SU-DHL-6 (cell line): ENCODE measurements at regions not wholly inside any gene's neighbourhood (a gene's known extent, or its start where the extent isn't known, plus 50 kb on each side); places are given as distances from the start of the nearest gene placed in this dataset.

Experiments used
- H2AFZ ChIP-seq: fragments of 200-600 bp; sonication (generic); 2 replicates; pipeline ENCODE4 v1.6.1; 2014; ENCODE audit warnings: low read depth, mild to moderate bottlenecking, moderate library complexity, mixed read lengths, antibody characterized with exemption, low read length; ENCODE audit not compliant: severe bottlenecking
- H3F3A ChIP-seq: fragments of 200-600 bp; shearing (Covaris generic); 2 replicates; pipeline ENCODE4 v1.6.0; 2016; ENCODE audit warnings: antibody characterized with exemption, mild to moderate bottlenecking; ENCODE audit not compliant: insufficient read depth
- H3K27ac ChIP-seq: fragments of 200-600 bp; sonication (generic); 2 replicates; pipeline ENCODE4 v1.5.1; 2016; ENCODE audit warnings: low read depth, mild to moderate bottlenecking, low read length, moderate library complexity, mixed read lengths
- H3K27me3 ChIP-seq: fragments of 200-600 bp; sonication (generic), shearing (Covaris generic); 2 replicates; pipeline ENCODE4 v1.6.0; 2014; ENCODE audit warnings: mild to moderate bottlenecking, low read length
- H3K36me3 ChIP-seq: fragments of 200-600 bp; sonication (generic); 2 replicates; pipeline ENCODE4 v1.6.1; 2014; ENCODE audit warnings: mild to moderate bottlenecking, low read length, mixed read lengths
- H3K4me2 ChIP-seq: fragments of 300-600, 200-600 bp; shearing (Covaris generic), sonication (generic); 2 replicates; pipeline ENCODE4 v1.6.0; 2014; ENCODE audit warnings: low read length, low read depth, mild to moderate bottlenecking; ENCODE audit not compliant: poor library complexity, severe bottlenecking
- H3K4me3 ChIP-seq: fragments of 200-600 bp; sonication (generic); 2 replicates; pipeline ENCODE4 v1.5.1; 2014; ENCODE audit warnings: antibody characterized with exemption, low read length, mild to moderate bottlenecking, mixed read lengths; ENCODE audit not compliant: insufficient read depth, poor library complexity, severe bottlenecking
- H3K79me2 ChIP-seq: fragments of 200-600 bp; sonication (generic); 2 replicates; pipeline ENCODE4 v1.6.1; 2014; ENCODE audit warnings: mild to moderate bottlenecking, low read length, moderate library complexity; ENCODE audit not compliant: insufficient read depth
- H3K9ac ChIP-seq: fragments of 200-600 bp; sonication (generic); 2 replicates; pipeline ENCODE4 v1.7.0; 2014; ENCODE audit warnings: mild to moderate bottlenecking, low read length
- H3K9me2 ChIP-seq: fragments of 200-600 bp; sonication (generic); replicated peaks from 2 replicates; pipeline ENCODE4 v1.6.1; 2014; ENCODE audit warnings: low read length; ENCODE audit not compliant: insufficient read depth
- H3K9me3 ChIP-seq: fragments of 200-600 bp; sonication (generic); 2 replicates; pipeline ENCODE4 v1.6.1; 2014; ENCODE audit warnings: low read length, mixed read lengths; ENCODE audit not compliant: insufficient read depth
- H4K20me1 ChIP-seq: fragments of 200-600 bp; sonication (generic); 2 replicates; pipeline ENCODE4 v1.6.1; 2014; ENCODE audit warnings: low read depth, mild to moderate bottlenecking, antibody characterized with exemption, low read length, moderate library complexity, mixed read lengths
- EZH2phosphoT487 ChIP-seq: fragments of 200-600 bp; sonication (generic), shearing (Covaris generic); conservative IDR thresholded peaks from 2 replicates; pipeline ENCODE4 v1.6.1; 2018; ENCODE audit warnings: mild to moderate bottlenecking, antibody characterized with exemption, low read length, moderate library complexity, mixed read lengths
- TF ChIP-seq, protein P1 (sequence below): fragments of 200-600 bp; sonication (generic); IDR thresholded peaks from one replicate; pipeline ENCODE4 v1.5.1; 2017; ENCODE audit warnings: antibody characterized with exemption, mild to moderate bottlenecking, low read length, moderate library complexity; ENCODE audit not compliant: insufficient read depth, poor library complexity, severe bottlenecking

DNA sequence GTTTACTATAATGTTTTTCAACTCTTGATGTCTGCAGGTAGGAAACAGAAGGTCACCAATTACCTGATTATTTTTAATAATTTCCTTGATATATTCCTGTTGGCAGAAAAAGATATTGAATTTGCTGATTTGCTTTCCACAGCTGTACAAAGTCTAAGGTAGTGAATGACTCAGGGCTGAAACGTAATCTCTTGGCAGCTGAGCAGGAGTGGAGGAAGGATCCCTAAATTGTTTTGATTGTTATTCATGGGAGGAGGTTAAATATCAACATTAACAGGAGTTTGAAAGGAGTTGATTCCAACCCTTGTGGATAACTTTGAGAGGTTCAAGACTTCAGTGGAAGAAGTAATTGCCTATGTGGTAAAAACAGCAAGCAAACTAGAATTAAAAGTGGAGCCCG, 345.2 kb upstream of the SLC8A1 start:
- Histone ChIP-seq H3K9ac (no peak overlapping the region), H3K27ac (no peak overlapping the region), H3F3A (no peaks in the 10 kb centered on the region), H3K4me3 (no peak overlapping the region), H2AFZ (no peak overlapping the region), H3K79me2 (no peaks in the 10 kb centered on the region), H3K4me2 (no peak overlapping the region), H3K9me3 (no peaks in the 10 kb centered on the region), H3K36me3 (no peaks in the 10 kb centered on the region), H3K27me3 (no peaks in the 10 kb centered on the region), H4K20me1 (no peaks in the 10 kb centered on the region), H3K9me2 (no peaks in the 10 kb centered on the region)
- TF ChIP-seq EZH2phosphoT487 = no peak
- TF ChIP-seq, protein P1, sequence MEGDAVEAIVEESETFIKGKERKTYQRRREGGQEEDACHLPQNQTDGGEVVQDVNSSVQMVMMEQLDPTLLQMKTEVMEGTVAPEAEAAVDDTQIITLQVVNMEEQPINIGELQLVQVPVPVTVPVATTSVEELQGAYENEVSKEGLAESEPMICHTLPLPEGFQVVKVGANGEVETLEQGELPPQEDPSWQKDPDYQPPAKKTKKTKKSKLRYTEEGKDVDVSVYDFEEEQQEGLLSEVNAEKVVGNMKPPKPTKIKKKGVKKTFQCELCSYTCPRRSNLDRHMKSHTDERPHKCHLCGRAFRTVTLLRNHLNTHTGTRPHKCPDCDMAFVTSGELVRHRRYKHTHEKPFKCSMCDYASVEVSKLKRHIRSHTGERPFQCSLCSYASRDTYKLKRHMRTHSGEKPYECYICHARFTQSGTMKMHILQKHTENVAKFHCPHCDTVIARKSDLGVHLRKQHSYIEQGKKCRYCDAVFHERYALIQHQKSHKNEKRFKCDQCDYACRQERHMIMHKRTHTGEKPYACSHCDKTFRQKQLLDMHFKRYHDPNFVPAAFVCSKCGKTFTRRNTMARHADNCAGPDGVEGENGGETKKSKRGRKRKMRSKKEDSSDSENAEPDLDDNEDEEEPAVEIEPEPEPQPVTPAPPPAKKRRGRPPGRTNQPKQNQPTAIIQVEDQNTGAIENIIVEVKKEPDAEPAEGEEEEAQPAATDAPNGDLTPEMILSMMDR = no peak

DNA sequence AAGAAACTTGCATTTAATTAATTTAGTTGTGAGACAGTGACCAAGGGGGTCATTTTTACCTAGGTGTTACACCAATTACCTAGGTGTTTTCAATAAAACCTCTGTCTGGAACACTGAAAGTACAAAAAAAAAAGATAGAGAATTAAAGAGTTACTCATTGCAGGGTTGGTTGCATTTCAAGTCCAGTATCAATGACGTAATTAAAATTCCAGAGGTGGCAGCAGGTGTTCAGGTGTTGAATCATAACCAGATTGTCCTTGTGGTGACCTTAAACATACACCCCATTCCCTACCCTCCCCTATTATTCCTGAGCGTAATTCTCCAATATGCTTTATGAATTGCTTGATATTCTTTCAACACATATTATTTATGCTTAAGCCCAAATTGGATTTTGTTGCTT, 352.0 kb upstream of the SLC8A1 start:
- TF ChIP-seq EZH2phosphoT487 = no peak
- TF ChIP-seq, protein P1 = no peak
- H3K79me2 ChIP-seq = no peaks in the 10 kb centered on the region
- H3K9me3 ChIP-seq = no peaks in the 10 kb centered on the region
- H3F3A ChIP-seq = no peaks in the 10 kb centered on the region
- no peak overlapping the region for H3K27ac ChIP-seq
- no peak overlapping the region for H3K4me3 ChIP-seq
- no peaks in the 10 kb centered on the region for H3K27me3 ChIP-seq
- H3K9me2 ChIP-seq = no peaks in the 10 kb centered on the region
- no peaks in the 10 kb centered on the region for H3K36me3 ChIP-seq
- no peak overlapping the region for H2AFZ ChIP-seq
- no peaks in the 10 kb centered on the region for H4K20me1 ChIP-seq
- no peak overlapping the region for H3K4me2 ChIP-seq
- no peak overlapping the region for H3K9ac ChIP-seq

- H3K9ac ChIP-seq = no peak overlapping the region
- H3K4me2 ChIP-seq = no peak overlapping the region
- no peaks in the 10 kb centered on the region for H4K20me1 ChIP-seq
- H3K9me3 ChIP-seq = no peaks in the 10 kb centered on the region
- H3F3A ChIP-seq = no peaks in the 10 kb centered on the region
- no peaks in the 10 kb centered on the region for H3K79me2 ChIP-seq
- TF ChIP-seq, protein P1 = no peak
- TF ChIP-seq EZH2phosphoT487 = no peak
- no peaks in the 10 kb centered on the region for H3K9me2 ChIP-seq
- no peaks in the 10 kb centered on the region for H3K36me3 ChIP-seq
- no peaks in the 10 kb centered on the region for H3K27me3 ChIP-seq
- no peak overlapping the region for H2AFZ ChIP-seq
- H3K27ac ChIP-seq = no peak overlapping the region
- H3K4me3 ChIP-seq = no peak overlapping the region
Measured at GRCh38 chr2:40809156-40809555, 357.3 kb upstream of the SLC8A1 start.

DNA sequence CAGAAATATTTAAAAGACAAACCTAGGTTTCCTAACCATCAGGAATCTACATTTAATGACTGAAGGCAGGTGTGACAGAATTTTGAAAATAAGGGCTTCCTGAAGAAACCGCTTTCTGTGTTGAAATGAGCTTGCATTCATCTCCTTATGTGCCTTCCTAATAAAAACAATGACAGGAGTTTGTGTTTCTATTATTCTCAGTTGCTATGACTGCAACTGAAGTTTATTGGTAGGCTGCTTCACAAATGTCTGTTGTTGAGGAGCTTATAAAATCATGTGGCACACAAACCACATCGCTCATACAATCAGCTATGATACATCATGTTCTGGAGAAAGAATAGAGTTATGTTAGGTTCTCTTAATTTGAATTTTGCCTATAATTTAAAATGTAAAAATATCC, 362.7 kb upstream of the SLC8A1 start:
- H3K9me2 ChIP-seq = no peaks in the 10 kb centered on the region
- H3K27me3 ChIP-seq = no peaks in the 10 kb centered on the region
- no peaks in the 10 kb centered on the region for H3K9me3 ChIP-seq
- no peak overlapping the region for H3K27ac ChIP-seq
- no peaks in the 10 kb centered on the region for H4K20me1 ChIP-seq
- H3K4me3 ChIP-seq = no peak overlapping the region
- H3F3A ChIP-seq = no peaks in the 10 kb centered on the region
- no peak overlapping the region for H3K4me2 ChIP-seq
- no peaks in the 10 kb centered on the region for H3K36me3 ChIP-seq
- no peak overlapping the region for H3K9ac ChIP-seq
- H2AFZ ChIP-seq = no peak overlapping the region
- TF ChIP-seq, protein P1 = no peak
- no peak for TF ChIP-seq EZH2phosphoT487
- H3K79me2 ChIP-seq = no peaks in the 10 kb centered on the region
